ENCODE measurements at regions not wholly inside any gene's neighbourhood (a gene's known extent, or its start where the extent isn't known, plus 50 kb on each side); places are given as distances from the start of the nearest gene placed in this dataset.
"Not testable (repeated sequence)": the region's sequence is repeated elsewhere in the genome, so short reads cannot be mapped to it uniquely, and the experiment has no call there.

DNA sequence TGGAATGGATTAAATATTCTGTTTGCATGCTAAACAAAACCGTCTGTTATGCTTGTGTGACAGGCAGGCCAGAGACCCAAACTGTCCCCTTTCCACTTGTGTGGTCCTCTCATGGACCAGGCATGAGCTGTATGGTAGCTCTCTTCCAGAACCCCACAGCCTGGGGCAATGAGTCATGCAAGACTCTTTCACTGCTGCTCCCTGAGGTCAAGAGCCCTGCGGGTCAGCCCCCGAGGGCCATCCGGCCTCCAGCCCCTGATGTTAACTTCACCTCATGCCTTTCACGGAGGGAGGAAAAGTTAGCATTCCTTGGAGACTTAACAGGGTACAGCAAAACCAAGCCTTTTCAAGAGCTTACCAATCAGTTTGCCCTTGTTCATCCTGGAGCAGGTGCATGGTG, 239.1 kb upstream of the DIO3 start:
- TF ChIP-seq, protein P1, sequence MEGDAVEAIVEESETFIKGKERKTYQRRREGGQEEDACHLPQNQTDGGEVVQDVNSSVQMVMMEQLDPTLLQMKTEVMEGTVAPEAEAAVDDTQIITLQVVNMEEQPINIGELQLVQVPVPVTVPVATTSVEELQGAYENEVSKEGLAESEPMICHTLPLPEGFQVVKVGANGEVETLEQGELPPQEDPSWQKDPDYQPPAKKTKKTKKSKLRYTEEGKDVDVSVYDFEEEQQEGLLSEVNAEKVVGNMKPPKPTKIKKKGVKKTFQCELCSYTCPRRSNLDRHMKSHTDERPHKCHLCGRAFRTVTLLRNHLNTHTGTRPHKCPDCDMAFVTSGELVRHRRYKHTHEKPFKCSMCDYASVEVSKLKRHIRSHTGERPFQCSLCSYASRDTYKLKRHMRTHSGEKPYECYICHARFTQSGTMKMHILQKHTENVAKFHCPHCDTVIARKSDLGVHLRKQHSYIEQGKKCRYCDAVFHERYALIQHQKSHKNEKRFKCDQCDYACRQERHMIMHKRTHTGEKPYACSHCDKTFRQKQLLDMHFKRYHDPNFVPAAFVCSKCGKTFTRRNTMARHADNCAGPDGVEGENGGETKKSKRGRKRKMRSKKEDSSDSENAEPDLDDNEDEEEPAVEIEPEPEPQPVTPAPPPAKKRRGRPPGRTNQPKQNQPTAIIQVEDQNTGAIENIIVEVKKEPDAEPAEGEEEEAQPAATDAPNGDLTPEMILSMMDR (IDR thresholded peaks at IDR 0.05), result no peak
- Histone ChIP-seq H3K9me3 (peaks cover 0 to 30% (median 14%) of the 10 kb centered on the region in 11 donors), H3K27ac (no peak overlapping the region), H3K36me3 (no peaks in the 10 kb centered on the region), H3K4me3 (no peak overlapping the region), H3K27me3 (no peaks in the 10 kb centered on the region), H3K4me1 (no peaks in the 10 kb centered on the region)
- ATAC-seq, result no peak
- intact Hi-C loops (cut with DNase I), result no loop called here
- 70 to 71% methylated on average over 5 of the region's 5 CpGs for WGBS, 2 donors
- DNase-seq, result no peak

DNA sequence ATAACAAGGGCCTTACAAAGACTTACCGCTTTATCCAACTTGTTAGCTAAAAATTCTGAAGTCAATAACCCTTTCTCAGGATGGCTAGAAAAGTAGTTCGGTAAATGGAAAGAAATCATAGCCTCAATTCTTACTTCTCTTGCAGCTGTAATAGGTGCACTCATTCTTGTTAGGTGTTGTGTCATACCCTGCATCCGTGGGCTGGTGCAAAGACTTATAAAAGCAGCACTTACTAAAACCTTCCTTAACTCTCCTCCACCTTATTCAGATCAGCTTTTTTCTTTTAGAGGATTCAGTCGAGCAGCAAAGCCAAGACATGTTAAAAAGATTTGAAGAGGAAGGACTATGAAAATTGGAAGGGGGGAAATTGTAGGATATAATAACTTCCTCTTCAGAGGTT, 238.2 kb upstream of the DIO3 start:
- intact Hi-C loops (cut with DNase I), result no loop called here
- Histone ChIP-seq H3K36me3 (no peaks in the 10 kb centered on the region), H3K4me1 (no peaks in the 10 kb centered on the region), H3K27me3 (no peaks in the 10 kb centered on the region), H3K27ac (no peak overlapping the region), H3K9me3 (peaks cover 0 to 28% (median 14%) of the 10 kb centered on the region in 11 donors), H3K4me3 (no peak overlapping the region)
- TF ChIP-seq, protein P1 (IDR thresholded peaks at IDR 0.05), result no peak
- 86 to 87% methylated on average over 4 of the region's 4 CpGs for WGBS, 2 donors
- ATAC-seq (no peak), DNase-seq (no peak)

DNA sequence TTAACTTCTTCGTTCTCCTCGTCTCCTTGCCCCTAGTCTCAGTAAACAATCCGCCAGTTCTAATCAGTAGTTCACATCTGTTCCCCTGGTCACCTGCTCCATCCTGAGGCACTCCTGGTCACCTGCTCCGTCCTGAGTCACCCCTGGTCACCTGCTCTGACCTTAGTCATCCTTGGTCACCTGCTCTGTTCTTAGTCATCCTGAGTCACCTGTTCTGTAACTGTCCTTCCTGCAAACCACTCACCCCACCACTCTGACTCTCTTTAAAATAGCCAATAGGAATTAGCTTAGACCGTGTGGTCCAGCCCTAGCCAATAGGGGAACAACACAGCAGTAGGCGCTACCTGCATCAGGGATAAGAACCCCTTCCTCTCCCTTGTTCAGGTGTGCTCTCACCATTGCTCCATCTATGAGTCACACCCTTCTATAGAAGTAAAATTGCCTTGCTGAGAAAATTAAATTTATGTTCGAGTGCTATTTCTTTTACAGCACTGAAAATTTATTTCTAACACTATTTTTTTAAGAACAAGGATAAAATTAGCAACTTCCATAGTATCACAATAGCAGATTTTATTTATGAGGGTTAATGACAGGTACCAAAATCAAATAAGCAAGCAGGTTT, 237.6 kb upstream of the DIO3 start:
- H3K9me3 ChIP-seq, result peaks cover 0 to 28% (median 14%) of the 10 kb centered on the region in 11 donors
- H3K4me1 ChIP-seq; DNase-seq; H3K27me3 ChIP-seq; H3K4me3 ChIP-seq; intact Hi-C loops (cut with DNase I); H3K27ac ChIP-seq; H3K36me3 ChIP-seq; ATAC-seq: not testable (repeated sequence)
- WGBS, 2 donors, result 86 to 90% methylated on average over 7 of the region's 7 CpGs

DNA sequence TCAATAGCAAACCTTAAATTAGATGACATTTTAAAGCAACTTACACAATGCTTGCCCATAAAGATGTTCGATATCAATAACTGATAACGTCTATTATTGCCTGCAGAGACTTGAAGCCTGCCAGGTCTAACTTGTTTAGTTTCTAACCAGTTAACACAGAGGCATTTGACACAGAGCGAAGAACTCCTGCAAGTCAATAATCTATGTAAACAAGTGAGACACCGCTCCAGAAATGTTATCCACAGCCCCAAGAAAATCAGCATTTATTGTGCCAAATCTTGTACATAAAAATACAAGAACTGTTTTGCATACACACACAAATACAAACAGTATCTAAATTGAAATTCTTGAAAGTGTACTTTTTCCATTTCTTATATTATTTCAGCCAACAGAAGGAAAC, 236.0 kb upstream of the DIO3 start:
- 91 to 94% methylated on average over 4 of the region's 4 CpGs for WGBS, 2 donors
- intact Hi-C loops (cut with DNase I), result no loop called here

More for the DNA sequence above, 236.0 kb upstream of the DIO3 start:
- DNase-seq (no peak), ATAC-seq (no peak)
- H3K4me3 ChIP-seq, result no peak overlapping the region
- TF ChIP-seq, protein P1 (IDR thresholded peaks at IDR 0.05), result no peak
- H3K4me1 ChIP-seq, result no peaks in the 10 kb centered on the region
- no peak overlapping the region for H3K27ac ChIP-seq
- no peaks in the 10 kb centered on the region for H3K36me3 ChIP-seq
- no peaks in the 10 kb centered on the region for H3K27me3 ChIP-seq
- peaks cover 0 to 28% (median 14%) of the 10 kb centered on the region in 11 donors for H3K9me3 ChIP-seq
